ENCODE measurements at regions not wholly inside any gene's neighbourhood (a gene's known extent, or its start where the extent isn't known, plus 50 kb on each side); places are given as distances from the start of the nearest gene placed in this dataset.

DNA sequence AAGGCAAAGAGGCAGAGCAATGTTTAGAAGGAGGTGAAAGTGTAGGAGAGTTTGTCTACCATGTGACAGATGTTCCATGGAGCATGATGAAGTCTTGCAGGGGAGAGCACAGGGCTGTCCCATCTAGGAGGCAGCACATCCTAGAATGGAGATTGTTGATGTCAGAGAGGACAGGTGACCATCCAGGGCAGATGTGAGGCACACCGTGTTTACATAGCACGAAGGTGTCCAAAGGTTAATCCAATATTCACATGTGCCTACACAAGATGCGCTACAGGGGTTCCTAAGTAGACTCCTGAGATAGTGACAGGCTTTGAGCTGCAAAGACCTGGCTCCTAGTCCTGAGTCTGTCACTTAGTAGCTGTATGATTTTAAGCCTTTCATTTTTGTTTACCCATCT, 219.3 kb upstream of the SLCO3A1 start:
- TF ChIP-seq, protein P1, sequence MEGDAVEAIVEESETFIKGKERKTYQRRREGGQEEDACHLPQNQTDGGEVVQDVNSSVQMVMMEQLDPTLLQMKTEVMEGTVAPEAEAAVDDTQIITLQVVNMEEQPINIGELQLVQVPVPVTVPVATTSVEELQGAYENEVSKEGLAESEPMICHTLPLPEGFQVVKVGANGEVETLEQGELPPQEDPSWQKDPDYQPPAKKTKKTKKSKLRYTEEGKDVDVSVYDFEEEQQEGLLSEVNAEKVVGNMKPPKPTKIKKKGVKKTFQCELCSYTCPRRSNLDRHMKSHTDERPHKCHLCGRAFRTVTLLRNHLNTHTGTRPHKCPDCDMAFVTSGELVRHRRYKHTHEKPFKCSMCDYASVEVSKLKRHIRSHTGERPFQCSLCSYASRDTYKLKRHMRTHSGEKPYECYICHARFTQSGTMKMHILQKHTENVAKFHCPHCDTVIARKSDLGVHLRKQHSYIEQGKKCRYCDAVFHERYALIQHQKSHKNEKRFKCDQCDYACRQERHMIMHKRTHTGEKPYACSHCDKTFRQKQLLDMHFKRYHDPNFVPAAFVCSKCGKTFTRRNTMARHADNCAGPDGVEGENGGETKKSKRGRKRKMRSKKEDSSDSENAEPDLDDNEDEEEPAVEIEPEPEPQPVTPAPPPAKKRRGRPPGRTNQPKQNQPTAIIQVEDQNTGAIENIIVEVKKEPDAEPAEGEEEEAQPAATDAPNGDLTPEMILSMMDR (IDR thresholded peaks at IDR 0.05; ENCODE audit: low read depth, low read length), result no peak
- in situ Hi-C loops (cut with HindIII; ENCODE audit: low sequenced_read_pairs), result no loop called here
- DNase-seq (ENCODE audit: low read depth, low spot score), result no peak
- no peak overlapping the region for H3K4me3 ChIP-seq (ENCODE audit: low read depth, low read length)

DNA sequence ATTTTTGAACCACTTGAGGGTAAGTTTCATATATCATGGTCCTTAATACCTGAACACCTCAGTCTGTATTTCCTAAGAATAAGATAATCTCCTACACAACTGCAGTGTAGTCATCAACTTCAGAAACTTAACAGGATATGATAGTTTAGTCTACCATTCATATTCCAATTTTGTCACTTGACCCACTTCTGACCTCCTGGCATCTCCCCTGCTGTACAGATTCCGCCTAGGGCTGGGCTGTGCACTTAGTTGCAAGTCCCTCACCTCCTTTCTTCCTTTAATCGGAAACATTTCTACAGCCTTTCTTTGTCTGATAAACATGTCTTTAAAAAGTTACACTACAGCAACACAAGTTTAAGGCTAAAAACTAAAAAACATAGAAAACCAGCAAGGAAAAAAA, 218.4 kb upstream of the SLCO3A1 start:
- TF ChIP-seq, protein P1 (IDR thresholded peaks at IDR 0.05; ENCODE audit: low read depth, low read length), result no peak
- in situ Hi-C loops (cut with HindIII; ENCODE audit: low sequenced_read_pairs), result no loop called here

DNA sequence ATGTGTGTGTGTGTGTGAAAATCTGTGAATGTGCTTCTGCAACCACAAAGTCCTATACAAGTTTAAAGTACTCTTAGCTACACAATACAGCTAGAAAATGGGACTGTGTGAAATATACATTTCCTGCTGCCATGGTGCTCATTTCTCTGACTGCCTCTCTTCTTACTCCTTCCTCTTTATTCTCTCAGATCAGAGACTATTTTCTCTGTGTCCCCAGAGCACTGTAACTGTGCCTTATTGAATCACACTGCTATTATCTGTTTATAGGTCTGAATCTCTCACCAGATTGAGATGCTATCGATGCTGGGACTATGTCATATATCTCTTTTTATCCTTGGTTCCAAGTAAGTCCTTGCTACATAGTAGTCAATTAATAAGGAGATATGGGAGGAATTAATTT, 217.9 kb upstream of the SLCO3A1 start:
- DNase-seq (ENCODE audit: low read depth, low spot score), result no peak
- H3K4me3 ChIP-seq (ENCODE audit: low read depth, low read length), result no peak overlapping the region
- in situ Hi-C loops (cut with HindIII; ENCODE audit: low sequenced_read_pairs), result no loop called here
- TF ChIP-seq, protein P1 (IDR thresholded peaks at IDR 0.05; ENCODE audit: low read depth, low read length), result no peak

More for the DNA sequence above, 218.4 kb upstream of the SLCO3A1 start:
- H3K4me3 ChIP-seq (ENCODE audit: low read depth, low read length), result no peak overlapping the region
- no peak for DNase-seq (ENCODE audit: low read depth, low spot score)

DNA sequence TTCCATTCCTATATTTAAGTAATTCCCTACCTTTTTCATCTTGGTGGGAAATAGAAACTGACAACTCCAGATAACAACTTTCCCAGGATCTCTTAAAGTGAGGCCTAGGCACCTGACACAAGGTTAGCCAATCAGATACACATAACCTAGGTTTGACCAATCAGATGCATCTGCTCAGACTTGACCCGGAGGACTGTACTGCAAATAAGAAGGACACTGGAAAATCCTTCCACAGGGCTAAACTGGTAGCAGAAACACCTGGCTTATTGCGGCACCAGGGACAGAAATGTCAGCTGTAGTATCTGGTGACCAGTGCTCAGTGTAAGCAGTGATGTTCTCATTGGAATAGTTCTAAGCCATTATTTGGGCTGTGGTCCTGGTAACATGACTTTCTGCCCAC, 204.5 kb upstream of the SLCO3A1 start:
- no peak overlapping the region for H3K4me3 ChIP-seq (ENCODE audit: low read depth, low read length)
- TF ChIP-seq, protein P1 (IDR thresholded peaks at IDR 0.05; ENCODE audit: low read depth, low read length), result no peak
- in situ Hi-C loops (cut with HindIII; ENCODE audit: low sequenced_read_pairs), result no loop called here
- no peak for DNase-seq (ENCODE audit: low read depth, low spot score)

DNA sequence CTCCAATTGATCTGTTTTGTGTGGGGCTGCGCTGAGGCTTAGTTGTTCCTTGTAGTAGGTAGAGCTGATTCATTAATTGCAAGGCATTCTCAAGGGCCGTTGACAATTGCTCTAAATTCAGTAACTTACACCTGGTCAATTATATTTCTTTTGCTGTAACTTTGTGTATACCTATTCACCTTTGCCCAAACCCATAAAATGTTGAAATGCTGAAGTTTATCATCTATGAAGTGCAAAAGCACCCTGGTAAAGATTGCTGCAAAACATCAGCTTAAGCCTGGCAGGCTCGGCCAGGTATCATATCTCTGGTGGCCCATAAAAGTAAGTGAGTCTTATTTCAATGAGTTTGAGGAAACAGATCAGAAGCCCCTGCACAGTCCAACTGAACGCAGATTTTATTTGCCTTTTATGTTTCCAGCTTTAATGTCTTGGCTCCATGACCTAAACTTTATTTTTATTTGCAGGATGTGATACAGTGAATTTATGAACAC, 203.6 kb upstream of the SLCO3A1 start:
- in situ Hi-C loops (cut with HindIII; ENCODE audit: low sequenced_read_pairs), result no loop called here
- no peak overlapping the region for H3K4me3 ChIP-seq (ENCODE audit: low read depth, low read length)
- TF ChIP-seq, protein P1 (IDR thresholded peaks at IDR 0.05; ENCODE audit: low read depth, low read length), result no peak
- no peak for DNase-seq (ENCODE audit: low read depth, low spot score)

DNA sequence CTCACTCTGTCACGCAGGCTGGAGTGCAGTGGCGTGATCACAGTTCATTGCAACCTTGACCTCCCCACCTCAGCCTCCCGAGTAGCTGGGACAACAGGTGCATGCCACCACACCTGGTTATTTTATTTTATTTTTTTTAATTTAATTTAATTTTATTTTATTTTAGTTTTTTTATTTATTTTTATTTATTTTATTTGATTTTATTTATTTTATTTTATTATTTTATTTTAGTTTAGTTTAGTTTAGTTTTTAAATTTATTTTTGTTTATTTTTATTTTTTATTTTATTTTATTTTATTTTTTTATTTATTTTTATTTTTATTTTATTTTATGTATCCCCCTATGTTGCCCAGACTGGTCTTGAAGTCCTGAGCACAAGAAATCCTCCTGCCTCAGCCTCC, 202.3 kb upstream of the SLCO3A1 start:
- no peak overlapping the region for H3K4me3 ChIP-seq (ENCODE audit: low read depth, low read length)
- no peak for DNase-seq (ENCODE audit: low read depth, low spot score)
- in situ Hi-C loops (cut with HindIII; ENCODE audit: low sequenced_read_pairs), result no loop called here
- TF ChIP-seq, protein P1 (IDR thresholded peaks at IDR 0.05; ENCODE audit: low read depth, low read length), result no peak

Measured in astrocyte of the spinal cord (primary cell).